Prostate gland (tissue), 2 donors: ENCODE measurements at regions not wholly inside any gene's neighbourhood (a gene's known extent, or its start where the extent isn't known, plus 50 kb on each side); places are given as distances from the start of the nearest gene placed in this dataset.

Experiments used
- POLR2A ChIP-seq: fragments of 450-650 bp; IDR thresholded peaks from one replicate; pipeline ENCODE4 v1.6.1; 2016; ENCODE audit warnings: antibody characterized with exemption, mild to moderate bottlenecking
- POLR2AphosphoS5 ChIP-seq: sonication (generic); formaldehyde crosslinking; IDR thresholded peaks from one replicate; pipeline ENCODE4 v1.6.1; 2017; ENCODE audit warnings: antibody characterized with exemption
- TF ChIP-seq, protein P1 (sequence below), 4 experiments: fragments of 200-600 bp in 2 of 4; fragments of 450-650 bp in 2 of 4; sonication (generic) in 2 of 4; IDR thresholded peaks; 1 replicate in 3 of 4; 2 replicates in 1 of 4; pipeline ENCODE4 v1.5.1; 2016 to 2019; ENCODE audit warnings: antibody characterized with exemption in 4 of 4, mild to moderate bottlenecking in 2 of 4, moderate library complexity in 2 of 4

DNA sequence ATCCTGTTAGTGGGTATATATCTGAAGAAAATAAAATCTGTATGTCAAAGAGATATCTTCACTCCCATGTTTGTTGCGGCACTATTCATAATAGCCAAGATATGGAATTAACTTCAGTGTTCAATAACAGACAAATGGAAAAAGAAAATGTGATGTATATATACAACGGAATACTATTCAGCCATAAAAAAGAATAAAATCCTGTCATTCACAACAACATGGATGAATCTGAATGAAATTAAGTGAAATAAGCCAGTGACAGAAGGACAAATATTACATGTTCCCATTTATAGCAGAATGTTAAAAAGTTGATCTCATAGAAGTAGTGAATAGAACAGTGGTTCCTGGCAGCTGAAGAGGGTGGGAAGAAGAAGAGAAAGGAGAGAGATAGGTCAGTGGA is 239.1 kb upstream of the RUNX1 start:
- TF ChIP-seq POLR2A (no peak), POLR2AphosphoS5 (no peak)
- TF ChIP-seq, protein P1, sequence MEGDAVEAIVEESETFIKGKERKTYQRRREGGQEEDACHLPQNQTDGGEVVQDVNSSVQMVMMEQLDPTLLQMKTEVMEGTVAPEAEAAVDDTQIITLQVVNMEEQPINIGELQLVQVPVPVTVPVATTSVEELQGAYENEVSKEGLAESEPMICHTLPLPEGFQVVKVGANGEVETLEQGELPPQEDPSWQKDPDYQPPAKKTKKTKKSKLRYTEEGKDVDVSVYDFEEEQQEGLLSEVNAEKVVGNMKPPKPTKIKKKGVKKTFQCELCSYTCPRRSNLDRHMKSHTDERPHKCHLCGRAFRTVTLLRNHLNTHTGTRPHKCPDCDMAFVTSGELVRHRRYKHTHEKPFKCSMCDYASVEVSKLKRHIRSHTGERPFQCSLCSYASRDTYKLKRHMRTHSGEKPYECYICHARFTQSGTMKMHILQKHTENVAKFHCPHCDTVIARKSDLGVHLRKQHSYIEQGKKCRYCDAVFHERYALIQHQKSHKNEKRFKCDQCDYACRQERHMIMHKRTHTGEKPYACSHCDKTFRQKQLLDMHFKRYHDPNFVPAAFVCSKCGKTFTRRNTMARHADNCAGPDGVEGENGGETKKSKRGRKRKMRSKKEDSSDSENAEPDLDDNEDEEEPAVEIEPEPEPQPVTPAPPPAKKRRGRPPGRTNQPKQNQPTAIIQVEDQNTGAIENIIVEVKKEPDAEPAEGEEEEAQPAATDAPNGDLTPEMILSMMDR (IDR thresholded peaks at IDR 0.05), result no peak
